ENCODE measurements at regions not wholly inside any gene's neighbourhood (a gene's known extent, or its start where the extent isn't known, plus 50 kb on each side); places are given as distances from the start of the nearest gene placed in this dataset.

GRCh38 chr5:38719916-38720315 is 125.9 kb upstream of the OSMR start:
- no peaks in the 10 kb centered on the region for H4K20me1 ChIP-seq (ENCODE audit: low read depth)
- DNase-seq (ENCODE audit: low spot score) = no peak
- Mint-ChIP-seq H3K27ac (peak overlapping the region; percentile 77), H3K9me3 (peaks cover 9% of the 10 kb centered on the region), H3K4me3 (no peak overlapping the region), H3K36me3 (peaks cover 3% of the 10 kb centered on the region), H3K4me1 (peaks cover 66% of the 10 kb centered on the region), H3K27me3 (ENCODE audit: insufficient read depth, low read depth) (peaks cover 7% of the 10 kb centered on the region)
- no peak overlapping the region for H3K4me3 ChIP-seq
- H3F3A ChIP-seq (ENCODE audit: low read depth) = peaks cover 20% of the 10 kb centered on the region
- H3K27ac ChIP-seq = no peak overlapping the region
- H3K4me1 ChIP-seq = peaks cover 42% of the 10 kb centered on the region
- H3K36me3 ChIP-seq = no peaks in the 10 kb centered on the region
- no peaks in the 10 kb centered on the region for H3K79me2 ChIP-seq (ENCODE audit: low read depth)
- no peak overlapping the region for H3K9ac ChIP-seq
- H3K4me2 ChIP-seq = peak overlapping the region; percentile 8
- no peaks in the 10 kb centered on the region for H3K9me3 ChIP-seq (ENCODE audit: low read depth)
- no peak overlapping the region for H2AFZ ChIP-seq (replicated peaks)
- TF ChIP-seq EZH2 (IDR thresholded peaks at IDR 0.05) = no peak
- TF ChIP-seq EZH2phosphoT487 (IDR thresholded peaks at IDR 0.05) = no peak
- no peak for TF ChIP-seq CTCF (IDR thresholded peaks at IDR 0.05)
- H3K27me3 ChIP-seq = no peaks in the 10 kb centered on the region

DNA sequence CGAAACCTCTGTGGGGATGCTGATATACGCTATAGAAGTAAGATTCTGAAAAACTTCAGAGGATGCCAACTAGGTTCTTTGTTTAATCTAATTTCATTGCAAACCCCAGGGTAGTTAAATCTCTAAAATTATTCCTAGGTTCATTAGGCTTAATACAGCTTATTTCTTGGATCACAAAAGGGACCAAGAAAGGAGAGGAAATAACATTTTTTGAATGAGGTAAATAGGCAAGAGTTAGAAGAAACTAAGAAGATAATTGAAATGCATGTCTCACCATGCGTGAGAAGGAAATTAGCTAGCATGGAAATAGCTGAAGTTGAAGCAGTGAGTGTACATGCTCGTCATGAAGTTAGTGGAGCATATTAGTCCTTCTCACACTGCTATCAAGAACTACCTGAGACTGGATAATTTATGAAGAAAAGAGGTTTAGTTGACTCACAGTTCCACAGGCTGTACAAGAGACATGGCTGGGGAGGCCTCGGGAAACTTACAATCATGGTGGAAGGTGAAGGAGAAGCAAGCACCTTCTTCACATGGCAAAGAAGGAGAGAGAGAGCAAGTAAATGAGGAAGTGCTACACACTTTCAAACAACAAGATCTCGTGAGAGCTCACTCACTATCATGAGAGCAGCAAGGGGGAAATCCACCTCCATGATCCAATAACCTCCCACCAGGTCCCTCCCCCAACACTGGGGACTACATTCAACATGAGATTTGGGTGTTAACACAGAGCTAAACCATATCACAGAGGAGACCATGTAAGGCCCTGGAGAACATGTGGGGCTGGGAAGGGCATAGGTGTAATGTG is 125.1 kb upstream of the OSMR start:
- peak overlapping the region; percentile 22 for H3K27ac Mint-ChIP-seq
- H3K9ac ChIP-seq = no peak overlapping the region
- no peak for DNase-seq (ENCODE audit: low spot score)
- H3K9me3 ChIP-seq (ENCODE audit: low read depth) = no peaks in the 10 kb centered on the region
- peaks cover 70% of the 10 kb centered on the region for H3K4me1 Mint-ChIP-seq
- no peak overlapping the region for H3K4me3 Mint-ChIP-seq
- no peak overlapping the region for H2AFZ ChIP-seq (replicated peaks)
- peaks cover 9% of the 10 kb centered on the region for H3K9me3 Mint-ChIP-seq
- H3K27me3 ChIP-seq = no peaks in the 10 kb centered on the region
- no peaks in the 10 kb centered on the region for H3K79me2 ChIP-seq (ENCODE audit: low read depth)
- H4K20me1 ChIP-seq (ENCODE audit: low read depth) = no peaks in the 10 kb centered on the region
- peaks cover 3% of the 10 kb centered on the region for H3K36me3 Mint-ChIP-seq
- no peak overlapping the region for H3K4me3 ChIP-seq
- TF ChIP-seq EZH2 (IDR thresholded peaks at IDR 0.05) = no peak
- TF ChIP-seq CTCF (IDR thresholded peaks at IDR 0.05) = no peak
- no peak for TF ChIP-seq EZH2phosphoT487 (IDR thresholded peaks at IDR 0.05)
- no peak overlapping the region for H3K27ac ChIP-seq
- H3F3A ChIP-seq (ENCODE audit: low read depth) = peaks cover 28% of the 10 kb centered on the region
- H3K27me3 Mint-ChIP-seq (ENCODE audit: insufficient read depth, low read depth) = peaks cover 7% of the 10 kb centered on the region
- H3K4me1 ChIP-seq = peaks cover 49% of the 10 kb centered on the region
- no peak overlapping the region for H3K4me2 ChIP-seq
- no peaks in the 10 kb centered on the region for H3K36me3 ChIP-seq

DNA sequence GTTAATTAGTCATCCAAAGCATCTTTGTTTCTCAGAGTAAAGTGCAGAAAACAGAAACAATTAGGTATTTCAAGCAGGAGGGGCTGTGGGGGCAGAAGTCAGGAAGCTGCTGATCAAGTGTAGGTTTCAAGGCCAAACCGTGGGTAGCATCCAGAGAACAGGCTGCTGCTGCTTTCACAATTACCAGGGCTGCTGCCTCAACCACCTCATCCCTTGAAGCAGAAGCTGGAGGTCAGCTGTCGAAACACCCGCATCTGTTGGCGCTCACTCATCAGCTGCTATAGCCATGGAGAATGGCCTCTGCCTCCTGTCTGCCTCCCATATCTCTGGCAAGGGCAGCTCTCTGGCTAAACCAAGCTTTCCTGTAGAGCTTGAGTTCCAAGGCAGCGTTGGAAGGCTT is 122.9 kb upstream of the OSMR start:
- Histone ChIP-seq H3K36me3 (no peaks in the 10 kb centered on the region), H2AFZ (replicated peaks) (no peak overlapping the region), H3K4me1 (peaks cover 59% of the 10 kb centered on the region), H3K27ac (no peak overlapping the region), H3F3A (ENCODE audit: low read depth) (peaks cover 40% of the 10 kb centered on the region), H3K79me2 (ENCODE audit: low read depth) (no peaks in the 10 kb centered on the region), H3K9me3 (ENCODE audit: low read depth) (no peaks in the 10 kb centered on the region), H3K4me2 (no peak overlapping the region), H4K20me1 (ENCODE audit: low read depth) (no peaks in the 10 kb centered on the region), H3K9ac (no peak overlapping the region), H3K4me3 (no peak overlapping the region), H3K27me3 (no peaks in the 10 kb centered on the region)
- DNase-seq (ENCODE audit: low spot score) = no peak
- Mint-ChIP-seq H3K4me3 (no peak overlapping the region), H3K9me3 (peaks cover 11% of the 10 kb centered on the region), H3K36me3 (peaks cover 3% of the 10 kb centered on the region), H3K27me3 (ENCODE audit: insufficient read depth, low read depth) (peaks cover 5% of the 10 kb centered on the region), H3K4me1 (peaks cover 76% of the 10 kb centered on the region), H3K27ac (peak overlapping the region; percentile 4)
- TF ChIP-seq EZH2phosphoT487 (IDR thresholded peaks at IDR 0.05) (no peak), EZH2 (IDR thresholded peaks at IDR 0.05) (no peak), CTCF (IDR thresholded peaks at IDR 0.05) (no peak)

Data from neural progenitor cell (in vitro differentiated cells).